GM18511 (cell line): ENCODE measurements at regions not wholly inside any gene's neighbourhood (a gene's known extent, or its start where the extent isn't known, plus 50 kb on each side); places are given as distances from the start of the nearest gene placed in this dataset.
A peak's percentile ranks its signal among the peaks of the same experiment; 100 is the strongest.

Experiments used
- ATAC-seq: cut with Tn5 transposase; IDR thresholded peaks from one replicate; pipeline ENCODE4 v1.9.1; 2021; ENCODE audit warnings: mild to moderate bottlenecking, moderate library complexity; ENCODE audit not compliant: unreplicated experiment

GRCh38 chr15:85937661-85938060 is 142.0 kb upstream of the AGBL1 start:
- no peak for ATAC-seq

GRCh38 chr15:85941186-85941855 is 138.3 kb upstream of the AGBL1 start:
- no peak for ATAC-seq

DNA sequence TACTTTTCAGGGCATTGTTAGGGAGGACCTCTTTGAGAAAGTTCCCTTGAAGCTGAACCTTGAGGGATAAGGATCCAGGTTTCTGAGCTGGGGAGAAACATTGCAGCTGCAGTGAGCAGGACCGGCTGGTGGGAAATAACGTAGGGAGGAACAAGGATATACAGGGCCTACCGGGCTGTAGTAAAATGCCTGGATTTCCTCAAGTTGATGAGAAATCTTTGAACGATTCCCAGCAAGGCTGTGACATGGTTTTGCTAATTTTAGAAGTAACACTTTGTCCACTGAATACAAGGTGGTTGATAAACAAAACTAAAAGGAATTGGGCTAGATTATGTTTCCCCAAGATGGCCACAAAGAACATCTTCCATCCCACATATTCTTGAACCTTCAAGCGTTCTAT is 137.0 kb upstream of the AGBL1 start:
- no peak for ATAC-seq

- no peak for ATAC-seq
Measured at GRCh38 chr15:85943151-85943550, 136.5 kb upstream of the AGBL1 start.

- ATAC-seq = no peak
Measured at GRCh38 chr15:85943791-85944190, 135.9 kb upstream of the AGBL1 start.

DNA sequence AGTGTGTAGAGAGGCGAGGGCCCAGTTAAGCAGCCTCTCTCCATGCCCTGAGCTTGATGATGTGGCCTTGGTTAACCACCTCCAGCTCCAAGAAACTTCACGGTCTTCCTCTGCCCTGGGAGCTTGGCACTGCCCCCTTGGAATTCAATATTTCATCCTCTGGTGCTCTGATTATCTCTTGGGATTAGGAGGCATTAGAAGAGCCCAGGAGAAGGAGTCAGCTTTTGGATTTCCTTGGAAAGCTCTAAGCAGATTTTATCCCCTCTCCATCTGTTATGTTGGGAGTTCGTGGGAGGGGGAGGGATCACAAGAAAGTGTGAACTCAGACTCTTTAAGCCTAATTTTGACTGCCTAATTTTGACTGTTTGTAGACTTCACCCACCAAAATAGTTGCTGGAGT is 132.7 kb upstream of the AGBL1 start:
- ATAC-seq = no peak

- no peak for ATAC-seq
Measured at GRCh38 chr15:85947936-85948335, 131.7 kb upstream of the AGBL1 start.

DNA sequence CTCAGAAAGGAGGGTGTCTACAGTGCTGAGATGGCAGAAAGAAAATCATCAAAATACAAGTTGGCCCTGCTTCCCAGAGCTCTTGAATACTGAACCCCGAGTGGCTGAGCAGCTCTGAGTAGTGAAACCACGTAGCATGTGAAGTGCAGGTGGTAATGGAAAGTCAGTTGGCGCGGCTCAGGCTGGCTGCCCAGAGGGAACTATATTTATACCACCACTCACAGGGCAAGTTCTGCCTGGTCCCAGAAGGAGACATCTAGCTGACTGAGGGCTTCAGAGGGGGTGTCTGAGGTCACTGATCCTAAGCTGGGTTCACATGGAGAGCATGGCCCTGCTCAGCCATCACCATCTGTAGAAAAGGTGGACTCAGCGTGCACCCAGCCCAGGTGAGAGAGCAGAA is 129.6 kb upstream of the AGBL1 start:
- peak; percentile 95 for ATAC-seq

- no peak for ATAC-seq
Measured at GRCh38 chr15:85954586-85954985, 125.1 kb upstream of the AGBL1 start.

- peak; percentile 94 for ATAC-seq
Measured at GRCh38 chr15:85955501-85956391, 123.9 kb upstream of the AGBL1 start.

DNA sequence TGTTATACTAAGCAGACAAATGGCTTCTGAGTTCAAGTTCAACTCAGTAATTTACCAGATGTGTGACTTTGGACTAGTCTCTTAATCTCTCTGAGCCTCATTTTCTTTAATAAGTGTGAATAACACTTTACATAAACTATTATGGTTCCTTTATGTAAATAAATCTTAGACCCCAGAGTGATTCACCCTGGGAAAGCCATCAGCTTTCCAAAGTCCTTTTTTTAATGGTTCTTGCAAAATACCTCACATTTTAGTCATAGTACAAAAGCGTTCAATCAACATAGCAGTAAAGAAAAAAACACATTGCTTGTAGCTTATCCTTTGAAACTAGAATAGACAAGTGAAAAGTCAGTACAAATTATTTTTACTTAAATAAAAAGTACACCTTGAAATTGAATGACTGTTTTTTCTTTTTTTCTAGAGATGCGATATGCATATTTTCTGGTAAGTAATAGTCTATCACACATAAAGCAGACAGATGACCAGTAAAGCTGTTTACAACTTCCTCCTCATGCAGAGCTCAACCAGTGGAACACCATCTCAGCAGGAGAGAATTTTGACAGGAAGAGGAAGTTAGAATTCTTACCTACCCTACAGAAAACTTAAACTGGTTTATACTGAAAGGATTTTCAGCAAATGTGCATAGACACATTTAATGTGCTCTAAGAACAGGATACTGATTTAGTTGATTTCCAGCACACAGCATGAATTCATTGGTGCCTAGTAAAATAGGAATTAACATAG is 123.0 kb upstream of the AGBL1 start:
- no peak for ATAC-seq

DNA sequence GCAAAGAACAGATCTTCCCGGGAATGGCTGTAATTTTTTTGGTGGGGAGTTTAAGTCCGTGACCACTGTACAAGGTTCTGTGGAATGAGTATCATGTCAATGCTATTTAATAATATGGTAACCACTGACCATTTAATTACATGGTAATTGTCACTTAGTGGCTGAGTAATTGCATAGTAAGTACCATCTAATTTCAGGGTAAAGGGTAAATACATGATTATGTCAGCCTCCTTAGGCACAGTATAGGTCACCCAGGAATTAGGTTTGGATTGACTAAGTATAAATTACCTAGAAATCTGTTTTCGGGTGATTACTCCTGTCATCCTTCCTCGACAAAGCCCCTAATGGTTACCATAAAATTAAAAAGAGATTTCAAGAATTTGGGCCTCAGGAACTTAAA is 120.1 kb upstream of the AGBL1 start:
- no peak for ATAC-seq

DNA sequence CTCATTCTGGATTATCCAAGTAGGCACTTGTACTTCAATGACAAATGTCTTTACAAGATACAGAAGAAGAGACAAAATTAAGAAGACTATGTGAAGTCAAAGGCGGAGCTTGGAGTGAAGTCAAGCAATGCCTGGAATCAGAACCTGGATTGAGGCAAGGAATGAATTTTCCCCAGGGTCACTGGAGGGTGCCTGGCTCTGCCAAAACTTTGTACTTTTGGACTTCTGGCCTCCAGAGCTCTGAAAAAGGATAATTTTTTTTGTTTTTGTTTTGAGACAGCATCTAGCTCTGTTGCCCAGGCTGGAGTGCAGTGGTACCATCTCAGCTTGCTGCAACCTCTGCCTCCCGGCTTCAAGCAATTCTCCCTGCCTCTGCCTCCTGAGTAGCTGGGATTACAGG is 119.3 kb upstream of the AGBL1 start:
- no peak for ATAC-seq

DNA sequence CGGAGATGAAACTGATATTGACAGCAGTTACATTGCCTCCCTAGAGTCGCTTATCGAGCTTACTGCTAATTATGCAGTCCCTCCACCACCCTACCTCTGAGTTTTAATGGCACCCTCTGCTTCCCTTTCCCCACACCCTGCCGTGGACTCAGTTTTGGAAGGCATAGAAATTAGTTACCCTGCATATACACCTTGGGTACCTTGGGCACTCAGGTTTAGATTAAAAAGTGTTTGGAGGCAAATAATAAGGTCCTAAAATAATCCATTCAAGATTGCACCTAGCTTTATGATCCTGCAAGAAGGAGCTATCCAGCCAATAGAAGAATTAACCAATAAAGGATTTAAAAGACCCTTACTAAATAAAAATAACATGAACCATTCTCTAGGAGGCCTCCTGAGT is 117.8 kb upstream of the AGBL1 start:
- no peak for ATAC-seq

GRCh38 chr15:85963262-85963760 is 116.4 kb upstream of the AGBL1 start:
- ATAC-seq = no peak

- no peak for ATAC-seq
Measured at GRCh38 chr15:85964471-85964870, 115.2 kb upstream of the AGBL1 start.

- ATAC-seq = no peak
Measured at GRCh38 chr15:85967553-85967952, 112.1 kb upstream of the AGBL1 start.

- no peak for ATAC-seq
Measured at GRCh38 chr15:85972805-85973540, 106.7 kb upstream of the AGBL1 start.

DNA sequence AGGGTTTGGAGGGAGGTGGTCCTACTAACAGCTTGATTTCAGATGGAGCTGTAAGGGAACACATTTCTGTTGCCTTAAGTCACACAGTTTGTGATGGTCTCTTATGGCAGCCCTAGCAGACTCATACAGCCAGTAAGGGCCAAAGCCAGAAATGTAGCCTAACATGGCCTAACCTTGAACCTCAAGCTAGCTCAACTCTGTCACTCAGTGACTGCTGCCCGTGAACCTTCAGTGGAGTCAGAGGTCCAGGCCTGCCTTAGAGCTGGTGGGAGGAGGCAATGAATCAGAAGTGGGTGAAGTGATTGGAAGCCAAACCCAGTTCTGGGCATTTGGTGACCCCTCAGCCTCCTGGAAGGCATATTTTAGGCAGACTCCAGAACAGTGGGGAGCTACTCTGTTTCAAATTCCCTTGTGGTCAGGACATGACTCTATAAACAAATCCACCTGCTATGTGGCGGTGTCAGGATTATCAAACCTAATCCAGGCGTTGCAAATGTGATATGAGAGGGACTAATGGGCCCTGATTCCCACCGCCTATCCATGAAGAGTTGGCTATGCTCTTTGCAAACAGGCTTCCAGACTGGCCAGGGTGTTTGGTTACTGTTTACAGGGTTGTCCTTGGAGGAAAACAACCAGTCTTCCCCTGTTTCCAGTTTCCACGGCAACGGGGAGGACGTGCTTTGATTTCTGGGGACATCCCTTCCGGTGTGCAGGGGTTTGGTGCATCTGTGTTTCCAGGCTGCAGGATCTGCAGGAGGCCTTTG is 105.9 kb upstream of the AGBL1 start:
- ATAC-seq = no peak

DNA sequence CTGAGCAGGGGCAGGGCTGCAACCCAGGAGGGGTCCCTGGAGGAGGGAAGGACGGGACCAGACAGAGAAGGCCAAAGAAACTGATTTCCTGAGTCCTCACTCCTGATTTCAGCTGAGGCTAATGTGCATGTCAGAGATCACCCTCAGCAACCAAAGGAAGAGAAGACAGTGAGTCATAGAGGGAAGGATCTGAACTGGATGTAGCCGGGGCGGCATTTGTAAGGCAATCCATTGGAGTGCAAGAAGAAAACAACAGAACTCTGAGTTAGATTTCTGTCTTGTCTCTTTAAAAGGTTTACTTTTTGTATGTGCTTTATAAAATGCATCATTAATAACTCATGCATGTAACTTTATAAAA is 105.3 kb upstream of the AGBL1 start:
- no peak for ATAC-seq
